MM.1S (cell line): ENCODE measurements at regions not wholly inside any gene's neighbourhood (a gene's known extent, or its start where the extent isn't known, plus 50 kb on each side); places are given as distances from the start of the nearest gene placed in this dataset.

Experiments
- DNase-seq: peaks from one replicate; pipeline ENCODE4 v3.0.0-alpha.2; 2015
- H2AFZ ChIP-seq: fragments of 300-600 bp; sonication (generic); 2 replicates; pipeline ENCODE4 v1.6.0; 2016; ENCODE audit warnings: antibody characterized with exemption, low read length
- H3F3A ChIP-seq: fragments of 300-600 bp; sonication (generic); 2 replicates; pipeline ENCODE4 v1.6.1; 2016; ENCODE audit warnings: mild to moderate bottlenecking, antibody characterized with exemption, low read length, moderate library complexity, mixed read lengths; ENCODE audit not compliant: insufficient read depth
- H3K27ac ChIP-seq: fragments of 300-600 bp; sonication (generic); 2 replicates; pipeline ENCODE4 v1.5.1; 2016; ENCODE audit warnings: mild to moderate bottlenecking, low read length
- H3K27me3 ChIP-seq: fragments of 300-600 bp; sonication (generic); replicated peaks from 2 replicates; pipeline ENCODE4 v1.6.0; 2016; ENCODE audit warnings: low read length; ENCODE audit not compliant: insufficient read depth
- H3K36me3 ChIP-seq: fragments of 300-600 bp; sonication (generic); replicated peaks from 2 replicates; pipeline ENCODE4 v1.6.1; 2016; ENCODE audit warnings: mild to moderate bottlenecking, low read length, mixed read lengths; ENCODE audit not compliant: insufficient read depth
- H3K4me1 ChIP-seq: fragments of 300-600 bp; sonication (generic); 2 replicates; pipeline ENCODE4 v1.6.1; 2016; ENCODE audit warnings: low read length, mixed read lengths
- H3K4me2 ChIP-seq: fragments of 300-600 bp; sonication (generic); 2 replicates; pipeline ENCODE4 v1.6.0; 2016; ENCODE audit warnings: low read depth, low read length
- H3K4me3 ChIP-seq: fragments of 300-600 bp; sonication (generic); 2 replicates; pipeline ENCODE4 v1.5.1; 2016; ENCODE audit warnings: low read length, mixed read lengths
- H3K79me2 ChIP-seq: fragments of 300-600 bp; sonication (generic); 2 replicates; pipeline ENCODE4 v1.6.1; 2016; ENCODE audit warnings: mixed run types, low read length, mixed read lengths
- H3K9ac ChIP-seq: fragments of 300-600 bp; sonication (generic); 2 replicates; pipeline ENCODE4 v1.6.1; 2016; ENCODE audit warnings: low read length, mixed read lengths
- H3K9me2 ChIP-seq: fragments of 300-600 bp; sonication (generic); replicated peaks from 2 replicates; pipeline ENCODE4 v1.6.1; 2016; ENCODE audit warnings: mild to moderate bottlenecking, low read length, mixed read lengths; ENCODE audit not compliant: insufficient read depth
- H3K9me3 ChIP-seq: fragments of 300-600 bp; sonication (generic); replicated peaks from 2 replicates; pipeline ENCODE4 v1.6.1; 2016; ENCODE audit warnings: mild to moderate bottlenecking, low read length, mixed read lengths; ENCODE audit not compliant: insufficient read depth
- H4K20me1 ChIP-seq: fragments of 300-600 bp; sonication (generic); 2 replicates; pipeline ENCODE4 v1.6.1; 2016; ENCODE audit warnings: mild to moderate bottlenecking, low read length, moderate library complexity, mixed read lengths; ENCODE audit not compliant: insufficient read depth
- EZH2 ChIP-seq: fragments of 300-600 bp; sonication (generic); optimal IDR thresholded peaks from 2 replicates; pipeline ENCODE3; 2017; ENCODE audit warnings: low read depth, mild to moderate bottlenecking, antibody characterized with exemption, low read length, mixed read lengths
- EZH2phosphoT487 ChIP-seq: fragments of 300-600 bp; sonication (generic); IDR thresholded peaks from 2 replicates; pipeline ENCODE4 v1.6.1; 2018; ENCODE audit warnings: antibody characterized with exemption, low read length
- TF ChIP-seq, protein P1 (sequence below): fragments of 300-600 bp; sonication (generic); IDR thresholded peaks from 2 replicates; pipeline ENCODE4 v1.5.1; 2016; ENCODE audit warnings: antibody characterized with exemption, low read length, mixed read lengths

GRCh38 chr6:9494864-9495263, 920.0 kb downstream of the TFAP2A start:
- Histone ChIP-seq H4K20me1 (no peaks in the 10 kb centered on the region), H3K27ac (no peak overlapping the region), H3K4me3 (no peak overlapping the region), H3K79me2 (no peaks in the 10 kb centered on the region), H3K9ac (no peak overlapping the region), H2AFZ (no peak overlapping the region), H3F3A (no peaks in the 10 kb centered on the region), H3K9me2 (no peaks in the 10 kb centered on the region), H3K36me3 (no peaks in the 10 kb centered on the region), H3K4me2 (no peak overlapping the region), H3K4me1 (peaks cover 6% of the 10 kb centered on the region), H3K27me3 (no peaks in the 10 kb centered on the region), H3K9me3 (no peaks in the 10 kb centered on the region)
- TF ChIP-seq, protein P1, sequence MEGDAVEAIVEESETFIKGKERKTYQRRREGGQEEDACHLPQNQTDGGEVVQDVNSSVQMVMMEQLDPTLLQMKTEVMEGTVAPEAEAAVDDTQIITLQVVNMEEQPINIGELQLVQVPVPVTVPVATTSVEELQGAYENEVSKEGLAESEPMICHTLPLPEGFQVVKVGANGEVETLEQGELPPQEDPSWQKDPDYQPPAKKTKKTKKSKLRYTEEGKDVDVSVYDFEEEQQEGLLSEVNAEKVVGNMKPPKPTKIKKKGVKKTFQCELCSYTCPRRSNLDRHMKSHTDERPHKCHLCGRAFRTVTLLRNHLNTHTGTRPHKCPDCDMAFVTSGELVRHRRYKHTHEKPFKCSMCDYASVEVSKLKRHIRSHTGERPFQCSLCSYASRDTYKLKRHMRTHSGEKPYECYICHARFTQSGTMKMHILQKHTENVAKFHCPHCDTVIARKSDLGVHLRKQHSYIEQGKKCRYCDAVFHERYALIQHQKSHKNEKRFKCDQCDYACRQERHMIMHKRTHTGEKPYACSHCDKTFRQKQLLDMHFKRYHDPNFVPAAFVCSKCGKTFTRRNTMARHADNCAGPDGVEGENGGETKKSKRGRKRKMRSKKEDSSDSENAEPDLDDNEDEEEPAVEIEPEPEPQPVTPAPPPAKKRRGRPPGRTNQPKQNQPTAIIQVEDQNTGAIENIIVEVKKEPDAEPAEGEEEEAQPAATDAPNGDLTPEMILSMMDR, result no peak
- TF ChIP-seq EZH2 (no peak), EZH2phosphoT487 (no peak)
- no peak for DNase-seq

DNA sequence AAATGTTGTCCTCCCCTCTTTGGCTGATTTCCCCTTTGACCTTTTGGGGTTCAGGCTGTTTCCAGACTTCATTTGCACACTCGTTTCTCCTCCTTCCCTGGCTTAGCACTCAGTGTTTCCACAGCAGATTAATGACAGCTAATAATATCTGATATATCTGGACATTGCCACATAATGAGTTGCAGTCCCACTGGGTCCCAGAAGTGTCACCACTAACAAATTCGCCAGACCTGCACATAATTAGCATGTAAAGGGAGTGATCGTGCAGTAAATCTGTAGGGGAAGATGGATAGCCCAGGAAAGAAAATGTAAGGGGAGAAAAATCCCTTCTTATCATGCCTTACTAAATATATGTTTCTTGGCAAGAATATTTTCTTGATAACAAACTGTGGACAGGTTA, 922.1 kb downstream of the TFAP2A start:
- H3K4me3 ChIP-seq, result no peak overlapping the region
- no peaks in the 10 kb centered on the region for H3K27me3 ChIP-seq
- H3F3A ChIP-seq, result no peaks in the 10 kb centered on the region
- H3K9me3 ChIP-seq, result no peaks in the 10 kb centered on the region
- DNase-seq, result no peak
- H2AFZ ChIP-seq, result no peak overlapping the region
- no peak overlapping the region for H3K9ac ChIP-seq
- no peaks in the 10 kb centered on the region for H3K36me3 ChIP-seq
- no peaks in the 10 kb centered on the region for H3K9me2 ChIP-seq
- TF ChIP-seq, protein P1, result no peak
- no peak for TF ChIP-seq EZH2phosphoT487
- TF ChIP-seq EZH2, result no peak
- no peaks in the 10 kb centered on the region for H4K20me1 ChIP-seq
- no peak overlapping the region for H3K4me2 ChIP-seq
- H3K79me2 ChIP-seq, result no peaks in the 10 kb centered on the region
- H3K27ac ChIP-seq, result no peak overlapping the region
- H3K4me1 ChIP-seq, result no peaks in the 10 kb centered on the region

DNA sequence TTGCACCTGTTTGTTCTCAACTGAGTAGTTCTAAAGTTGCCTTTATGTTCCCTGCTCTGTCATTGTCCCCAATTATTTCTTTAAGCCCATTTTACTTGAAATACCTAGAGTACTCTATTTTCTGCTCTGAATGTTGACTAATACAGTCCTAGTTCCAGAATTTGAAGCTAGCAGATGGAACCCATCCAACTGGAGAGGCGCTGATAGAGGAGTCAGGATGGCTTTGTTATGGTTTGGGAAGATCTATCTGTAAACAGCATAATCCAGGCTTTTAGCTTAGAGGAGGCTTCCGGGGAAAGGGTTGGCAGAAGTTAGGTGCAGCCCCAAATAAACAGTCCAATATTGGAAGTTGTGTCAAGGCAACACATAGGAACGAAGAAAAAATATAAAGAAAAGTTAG, 927.7 kb downstream of the TFAP2A start:
- Histone ChIP-seq H2AFZ (no peak overlapping the region), H3K9me2 (no peaks in the 10 kb centered on the region), H3K4me3 (no peak overlapping the region), H4K20me1 (no peaks in the 10 kb centered on the region), H3K9me3 (no peaks in the 10 kb centered on the region), H3K9ac (no peak overlapping the region), H3K4me1 (no peaks in the 10 kb centered on the region), H3K4me2 (no peak overlapping the region), H3K27ac (no peak overlapping the region), H3K36me3 (no peaks in the 10 kb centered on the region), H3K79me2 (no peaks in the 10 kb centered on the region), H3K27me3 (no peaks in the 10 kb centered on the region), H3F3A (no peaks in the 10 kb centered on the region)
- TF ChIP-seq EZH2, result no peak
- TF ChIP-seq, protein P1, result no peak
- no peak for TF ChIP-seq EZH2phosphoT487
- no peak for DNase-seq
